Myocyte (in vitro differentiated cells): ENCODE measurements at regions not wholly inside any gene's neighbourhood (a gene's known extent, or its start where the extent isn't known, plus 50 kb on each side); places are given as distances from the start of the nearest gene placed in this dataset.
"Not testable (repeated sequence)": the region's sequence is repeated elsewhere in the genome, so short reads cannot be mapped to it uniquely, and the experiment has no call there.

Source experiments
- DNase-seq: peaks from one replicate; pipeline ENCODE4 v3.0.0-alpha.2; 2012; ENCODE audit warnings: low read depth

GRCh38 chr2:111470924-111471323, 350.2 kb downstream of the BCL2L11 start:
- DNase-seq: not testable (repeated sequence)

GRCh38 chr2:111471791-111472530, 351.2 kb downstream of the BCL2L11 start:
- not testable (repeated sequence) for DNase-seq

GRCh38 chr2:111472844-111473403, 352.2 kb downstream of the BCL2L11 start:
- DNase-seq: not testable (repeated sequence)

GRCh38 chr2:111473522-111473921, 352.8 kb downstream of the BCL2L11 start:
- DNase-seq: not testable (repeated sequence)

- DNase-seq: not testable (repeated sequence)
Observed at GRCh38 chr2:111474198-111474705, 353.5 kb downstream of the BCL2L11 start.

- DNase-seq: not testable (repeated sequence)
Observed at GRCh38 chr2:111478335-111478734, 357.6 kb downstream of the BCL2L11 start.

- DNase-seq: not testable (repeated sequence)
Observed at GRCh38 chr2:111478871-111479318, 358.2 kb downstream of the BCL2L11 start.

GRCh38 chr2:111480016-111480625, 359.4 kb downstream of the BCL2L11 start:
- peak; percentile 33 for DNase-seq

- DNase-seq: peak; percentile 40
Observed at GRCh38 chr2:111480633-111481032, 359.9 kb downstream of the BCL2L11 start.

GRCh38 chr2:111481219-111481618, 360.5 kb downstream of the BCL2L11 start:
- not testable (repeated sequence) for DNase-seq

- DNase-seq: not testable (repeated sequence)
Observed at GRCh38 chr2:111482987-111483679, 362.4 kb downstream of the BCL2L11 start.

GRCh38 chr2:111484097-111484496, 363.4 kb downstream of the BCL2L11 start:
- not testable (repeated sequence) for DNase-seq

GRCh38 chr2:111485895-111486294, 365.2 kb downstream of the BCL2L11 start:
- DNase-seq: not testable (repeated sequence)

- DNase-seq: not testable (repeated sequence)
Observed at GRCh38 chr2:111488451-111488850, 367.7 kb downstream of the BCL2L11 start.

- DNase-seq: not testable (repeated sequence)
Observed at GRCh38 chr2:111489460-111489859, 368.7 kb downstream of the BCL2L11 start.

GRCh38 chr2:111491181-111491580, 370.5 kb downstream of the BCL2L11 start:
- DNase-seq: not testable (repeated sequence)

- DNase-seq: not testable (repeated sequence)
Observed at GRCh38 chr2:111491614-111492013, 370.9 kb downstream of the BCL2L11 start.

GRCh38 chr2:111492995-111493719, 372.4 kb downstream of the BCL2L11 start:
- DNase-seq: not testable (repeated sequence)

GRCh38 chr2:111493720-111494078, 373.0 kb downstream of the BCL2L11 start:
- peak; percentile 25 for DNase-seq

GRCh38 chr2:111494288-111494980, 373.7 kb downstream of the BCL2L11 start:
- DNase-seq: not testable (repeated sequence)
